Esophagus (tissue), 2 donors: ENCODE measurements at regions not wholly inside any gene's neighbourhood (a gene's known extent, or its start where the extent isn't known, plus 50 kb on each side); places are given as distances from the start of the nearest gene placed in this dataset.

Experiments
- H3K27ac ChIP-seq, 2 donors: one replicate each; pipeline ENCODE4 v1.5.1; 2013; ENCODE audit warnings: low read depth in 2 of 2, mild to moderate bottlenecking in 2 of 2, inconsistent platforms in 1 of 2, low read length in 1 of 2, moderate library complexity in 1 of 2
- H3K27me3 ChIP-seq, 2 donors: one replicate each; pipeline ENCODE4 v1.6.1; 2013; ENCODE audit warnings: low read length in 2 of 2, control low read depth in 1 of 2, mild to moderate bottlenecking in 1 of 2; ENCODE audit not compliant: insufficient read depth in 2 of 2, control insufficient read depth in 1 of 2
- H3K36me3 ChIP-seq, 2 donors: one replicate each; pipeline ENCODE4 v1.6.1; 2013; ENCODE audit warnings: low read length in 1 of 2; ENCODE audit not compliant: control insufficient read depth in 2 of 2, insufficient read depth in 2 of 2
- H3K4me1 ChIP-seq, 2 donors: one replicate each; pipeline ENCODE4 v1.6.1; 2013; ENCODE audit warnings: low read length in 1 of 2; ENCODE audit not compliant: control insufficient read depth in 2 of 2, insufficient read depth in 2 of 2
- H3K4me3 ChIP-seq, 2 donors: one replicate each; pipeline ENCODE4 v1.5.1; 2013; ENCODE audit warnings: low read length in 2 of 2, mild to moderate bottlenecking in 2 of 2, low read depth in 1 of 2, moderate library complexity in 1 of 2
- H3K9me3 ChIP-seq, 2 donors: one replicate each; pipeline ENCODE4 v1.6.1; 2013; ENCODE audit warnings: mild to moderate bottlenecking in 2 of 2, low read depth in 1 of 2, low read length in 1 of 2, moderate library complexity in 1 of 2; ENCODE audit not compliant: control insufficient read depth in 2 of 2, insufficient read depth in 1 of 2
- WGBS, 2 donors: extraction: QIAGEN DNeasy Blood & Tissue Kit; methylation state at CpG; one replicate each; pipeline ENCODE4 v1.1.7; 2013; 5-methylcytosine and 5-hydroxymethylcytosine counted together
- donor health status: healthy with polysubstance abuse.
- donor health status: Bipolar disorder and iron deficiency.

- H3K27me3 ChIP-seq, result no peaks in the 10 kb centered on the region
- H3K9me3 ChIP-seq, result no peaks in the 10 kb centered on the region
- H3K4me3 ChIP-seq, result no peak overlapping the region
- 84 to 90% methylated on average over 3 of the region's 3 CpGs for WGBS, 2 donors
- no peaks in the 10 kb centered on the region for H3K4me1 ChIP-seq
- no peak overlapping the region for H3K27ac ChIP-seq
- H3K36me3 ChIP-seq, result no peaks in the 10 kb centered on the region
These were observed 1333.0 kb downstream of the ROBO1 start for GRCh38 chr3:78434801-78435200.

DNA sequence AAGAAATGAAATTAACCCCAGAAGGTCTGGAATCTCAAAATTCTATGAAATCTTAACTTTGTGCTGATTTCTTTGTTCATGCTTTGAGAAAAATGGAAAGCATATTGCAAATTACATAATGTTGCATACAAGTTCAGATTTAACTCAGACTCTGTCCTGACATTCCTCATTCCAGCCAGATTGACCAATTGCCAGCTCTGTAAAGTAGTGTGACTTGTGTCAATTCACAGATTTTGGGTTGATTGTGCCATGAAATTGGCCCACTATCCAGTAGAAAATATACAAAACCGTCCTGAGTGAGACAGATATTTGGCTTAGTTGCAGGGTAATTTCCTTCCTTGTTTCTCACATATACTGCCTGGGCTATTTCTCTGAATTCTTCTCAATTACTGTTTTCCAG is 1312.6 kb downstream of the ROBO1 start:
- WGBS, 2 donors, result 13 to 21% methylated on average over 1 of the region's 1 CpG
- Histone ChIP-seq H3K9me3 (no peaks in the 10 kb centered on the region), H3K27me3 (no peaks in the 10 kb centered on the region), H3K4me1 (no peaks in the 10 kb centered on the region), H3K4me3 (no peak overlapping the region), H3K27ac (no peak overlapping the region), H3K36me3 (no peaks in the 10 kb centered on the region)

GRCh38 chr3:78455712-78456433 is 1311.9 kb downstream of the ROBO1 start:
- H3K4me1 ChIP-seq, result no peaks in the 10 kb centered on the region
- H3K27me3 ChIP-seq, result no peaks in the 10 kb centered on the region
- no peaks in the 10 kb centered on the region for H3K9me3 ChIP-seq
- no peaks in the 10 kb centered on the region for H3K36me3 ChIP-seq
- no peak overlapping the region for H3K27ac ChIP-seq
- no peak overlapping the region for H3K4me3 ChIP-seq
- WGBS, 2 donors, result 28 to 47% methylated on average over 2 of the region's 2 CpGs

DNA sequence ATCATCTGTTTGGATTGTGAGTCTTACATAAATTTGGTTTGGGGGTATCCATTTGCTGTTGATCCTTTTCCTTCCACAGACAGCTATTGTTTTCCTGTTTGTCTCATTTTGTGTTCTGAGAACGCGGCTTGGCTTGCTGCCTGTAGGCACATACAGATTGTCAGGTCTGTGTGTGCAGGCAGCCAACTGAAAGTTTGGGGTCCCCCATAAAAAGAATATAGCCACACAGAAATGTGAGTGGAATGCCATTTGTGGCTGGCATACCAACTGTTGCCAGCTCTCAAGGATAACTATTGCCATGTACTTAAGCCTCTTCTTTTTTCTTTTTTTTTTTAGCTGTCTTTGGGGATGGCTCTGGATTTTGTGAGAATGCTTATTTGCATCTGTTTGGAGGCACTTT is 1308.0 kb downstream of the ROBO1 start:
- no peaks in the 10 kb centered on the region for H3K4me1 ChIP-seq
- no peaks in the 10 kb centered on the region for H3K27me3 ChIP-seq
- no peaks in the 10 kb centered on the region for H3K9me3 ChIP-seq
- H3K36me3 ChIP-seq, result no peaks in the 10 kb centered on the region
- H3K4me3 ChIP-seq, result no peak overlapping the region
- no peak overlapping the region for H3K27ac ChIP-seq
- WGBS, 2 donors, result 72 to 74% methylated on average over 2 of the region's 2 CpGs

GRCh38 chr3:78462021-78462420 is 1305.8 kb downstream of the ROBO1 start:
- WGBS, 2 donors, result 36 to 49% methylated on average over 2 of the region's 2 CpGs
- Histone ChIP-seq H3K27ac (no peak overlapping the region), H3K4me3 (no peak overlapping the region), H3K27me3 (no peaks in the 10 kb centered on the region), H3K4me1 (no peaks in the 10 kb centered on the region), H3K9me3 (no peaks in the 10 kb centered on the region), H3K36me3 (no peaks in the 10 kb centered on the region)

- Histone ChIP-seq H3K36me3 (no peaks in the 10 kb centered on the region), H3K4me3 (no peak overlapping the region), H3K27ac (no peak overlapping the region), H3K27me3 (no peaks in the 10 kb centered on the region), H3K4me1 (no peaks in the 10 kb centered on the region), H3K9me3 (no peaks in the 10 kb centered on the region)
- 76 to 82% methylated on average over 3 of the region's 3 CpGs for WGBS, 2 donors
These were observed 1291.7 kb downstream of the ROBO1 start for GRCh38 chr3:78476076-78476475.

DNA sequence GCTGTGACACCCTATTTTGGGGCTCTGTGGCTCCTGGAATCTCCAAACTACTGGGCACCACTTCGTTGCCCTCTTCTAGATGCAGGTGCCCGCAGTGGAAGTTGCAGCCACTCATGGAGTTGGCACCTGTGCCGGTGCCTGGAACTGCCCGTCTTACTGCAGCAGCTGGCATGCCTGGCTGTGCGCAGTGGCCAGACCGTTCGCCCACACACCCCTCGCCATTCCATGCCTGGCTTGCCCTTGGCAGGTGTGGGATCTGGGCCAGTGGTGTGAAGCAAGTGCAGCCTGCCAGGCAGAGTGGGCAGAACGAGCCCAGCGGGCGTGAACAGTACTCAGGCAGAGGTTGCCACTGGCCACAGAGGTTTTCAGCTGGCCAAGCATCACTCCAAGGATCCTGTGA is 1286.7 kb downstream of the ROBO1 start:
- no peaks in the 10 kb centered on the region for H3K27me3 ChIP-seq
- no peak overlapping the region for H3K4me3 ChIP-seq
- no peaks in the 10 kb centered on the region for H3K36me3 ChIP-seq
- no peaks in the 10 kb centered on the region for H3K9me3 ChIP-seq
- H3K27ac ChIP-seq, result no peak overlapping the region
- WGBS, 2 donors, result 89 to 91% methylated on average over 11 of the region's 11 CpGs
- no peaks in the 10 kb centered on the region for H3K4me1 ChIP-seq

GRCh38 chr3:78483090-78483489 is 1284.7 kb downstream of the ROBO1 start:
- Histone ChIP-seq H3K27me3 (no peaks in the 10 kb centered on the region), H3K4me3 (no peak overlapping the region), H3K9me3 (peaks cover 0 to 3% of the 10 kb centered on the region in 2 donors), H3K36me3 (no peaks in the 10 kb centered on the region), H3K4me1 (no peaks in the 10 kb centered on the region), H3K27ac (no peak overlapping the region)
- WGBS, 2 donors, result 27 to 30% methylated on average over 3 of the region's 3 CpGs

- Histone ChIP-seq H3K9me3 (no peaks in the 10 kb centered on the region), H3K36me3 (no peaks in the 10 kb centered on the region), H3K27ac (no peak overlapping the region), H3K27me3 (no peaks in the 10 kb centered on the region), H3K4me1 (no peaks in the 10 kb centered on the region), H3K4me3 (no peak overlapping the region)
- 69 to 73% methylated on average over 3 of the region's 3 CpGs for WGBS, 2 donors
These were observed 1272.9 kb downstream of the ROBO1 start for GRCh38 chr3:78494851-78495250.

DNA sequence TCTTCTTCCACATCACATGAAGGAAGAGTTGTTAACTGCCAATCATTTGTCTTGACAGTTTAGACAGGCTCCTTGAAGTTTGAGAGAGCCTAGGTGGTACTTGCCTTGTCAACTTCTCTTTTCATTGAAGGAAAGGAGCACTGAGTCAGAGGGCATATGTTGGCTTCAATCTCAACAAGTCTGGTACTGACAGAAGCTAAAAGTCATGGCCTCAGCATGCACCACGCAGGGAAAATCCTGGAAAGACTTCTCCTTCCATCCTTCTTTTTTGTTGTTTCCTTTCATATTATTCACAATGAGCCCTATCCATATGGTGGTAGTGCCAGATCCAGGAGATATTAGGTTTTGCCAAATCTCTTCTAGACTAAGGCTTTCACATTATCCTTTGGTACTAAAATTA is 1272.5 kb downstream of the ROBO1 start:
- Histone ChIP-seq H3K4me1 (no peaks in the 10 kb centered on the region), H3K9me3 (no peaks in the 10 kb centered on the region), H3K27ac (no peak overlapping the region), H3K27me3 (no peaks in the 10 kb centered on the region), H3K4me3 (no peak overlapping the region), H3K36me3 (no peaks in the 10 kb centered on the region)
- WGBS, 2 donors, result 40 to 65% methylated on average over 1 of the region's 1 CpG
